ENCODE measurements at regions not wholly inside any gene's neighbourhood (a gene's known extent, or its start where the extent isn't known, plus 50 kb on each side); places are given as distances from the start of the nearest gene placed in this dataset.
"Not testable (repeated sequence)": the region's sequence is repeated elsewhere in the genome, so short reads cannot be mapped to it uniquely, and the experiment has no call there.

- DNase-seq (ENCODE audit: low spot score) = no peak
Observed at GRCh38 chr9:115804206-115804605, 349.4 kb upstream of the PAPPA start.

- no peak for DNase-seq (ENCODE audit: low spot score)
Observed at GRCh38 chr9:115808108-115808507, 345.5 kb upstream of the PAPPA start.

GRCh38 chr9:115808695-115809094 lies 344.9 kb upstream of the PAPPA start:
- no peak for DNase-seq (ENCODE audit: low spot score)

- no peak for DNase-seq (ENCODE audit: low spot score)
Observed at GRCh38 chr9:115810166-115810565, 343.4 kb upstream of the PAPPA start.

- DNase-seq (ENCODE audit: low spot score) = no peak
Observed at GRCh38 chr9:115814081-115814480, 339.5 kb upstream of the PAPPA start.

- no peak for DNase-seq (ENCODE audit: low spot score)
Observed at GRCh38 chr9:115815786-115816185, 337.8 kb upstream of the PAPPA start.

GRCh38 chr9:115818651-115819050 lies 334.9 kb upstream of the PAPPA start:
- not testable (repeated sequence) for DNase-seq (ENCODE audit: low spot score)

- no peak for DNase-seq (ENCODE audit: low spot score)
Observed at GRCh38 chr9:115832031-115832430, 321.6 kb upstream of the PAPPA start.

- DNase-seq (ENCODE audit: low spot score) = no peak
Observed at GRCh38 chr9:115837618-115838017, 316.0 kb upstream of the PAPPA start.

- no peak for DNase-seq (ENCODE audit: low spot score)
Observed at GRCh38 chr9:115838417-115838816, 315.2 kb upstream of the PAPPA start.

GRCh38 chr9:115844433-115844832 lies 309.2 kb upstream of the PAPPA start:
- DNase-seq (ENCODE audit: low spot score) = not testable (repeated sequence)

GRCh38 chr9:115845648-115846312 lies 307.8 kb upstream of the PAPPA start:
- DNase-seq (ENCODE audit: low spot score) = no peak

GRCh38 chr9:115847216-115847615 lies 306.4 kb upstream of the PAPPA start:
- no peak for DNase-seq (ENCODE audit: low spot score)

- no peak for DNase-seq (ENCODE audit: low spot score)
Observed at GRCh38 chr9:115849679-115850412, 303.7 kb upstream of the PAPPA start.

GRCh38 chr9:115850548-115851304 lies 302.9 kb upstream of the PAPPA start:
- DNase-seq (ENCODE audit: low spot score) = no peak

- no peak for DNase-seq (ENCODE audit: low spot score)
Observed at GRCh38 chr9:115855458-115856133, 298.0 kb upstream of the PAPPA start.

GRCh38 chr9:115858421-115858820 lies 295.2 kb upstream of the PAPPA start:
- not testable (repeated sequence) for DNase-seq (ENCODE audit: low spot score)

- no peak for DNase-seq (ENCODE audit: low spot score)
Observed at GRCh38 chr9:115862021-115862420, 291.6 kb upstream of the PAPPA start.

- no peak for DNase-seq (ENCODE audit: low spot score)
Observed at GRCh38 chr9:115864581-115864980, 289.0 kb upstream of the PAPPA start.

- DNase-seq (ENCODE audit: low spot score) = no peak
Observed at GRCh38 chr9:115867326-115867725, 286.3 kb upstream of the PAPPA start.

GRCh38 chr9:115877852-115878438 lies 275.6 kb upstream of the PAPPA start:
- no peak for DNase-seq (ENCODE audit: low spot score)

- no peak for DNase-seq (ENCODE audit: low spot score)
Observed at GRCh38 chr9:115879451-115879850, 274.1 kb upstream of the PAPPA start.
